ENCODE measurements at regions not wholly inside any gene's neighbourhood (a gene's known extent, or its start where the extent isn't known, plus 50 kb on each side); places are given as distances from the start of the nearest gene placed in this dataset.

- WGBS (ENCODE audit: missing lambda C conversion rate): 4% methylated on average over 3 of the region's 3 CpGs
- no peak for FAIRE-seq
- no peak for ATAC-seq
- H3K4me1 ChIP-seq: no peaks in the 10 kb centered on the region
- H3K9me3 ChIP-seq: no peaks in the 10 kb centered on the region
- TF ChIP-seq FOXS1 (CRISPR knock-in tag; IDR thresholded peaks at IDR 0.05) (no peak), MAFK (IDR thresholded peaks at IDR 0.05; ENCODE audit: partially characterized antibody) (no peak), HDAC2 (IDR thresholded peaks at IDR 0.05) (no peak), CHD4 (IDR thresholded peaks at IDR 0.05; ENCODE audit: borderline replicate concordance) (no peak), RARB (CRISPR knock-in tag; IDR thresholded peaks at IDR 0.05) (no peak), PHF8 (IDR thresholded peaks at IDR 0.05; ENCODE audit: borderline replicate concordance, low read depth) (no peak), POLR2A (IDR thresholded peaks at IDR 0.05; ENCODE audit: low read length) (no peak), ZSCAN20 (CRISPR knock-in tag; IDR thresholded peaks at IDR 0.05) (no peak), TFCP2L1 (CRISPR knock-in tag; IDR thresholded peaks at IDR 0.05) (no peak), ZFP36 (IDR thresholded peaks at IDR 0.05; ENCODE audit: borderline replicate concordance, partially characterized antibody) (no peak), SMC3 (IDR thresholded peaks at IDR 0.05) (no peak), GATA3 (IDR thresholded peaks at IDR 0.05; ENCODE audit: borderline replicate concordance) (no peak), E2F6 (IDR thresholded peaks at IDR 0.05; ENCODE audit: borderline replicate concordance, low read depth) (no peak), RCOR1 (IDR thresholded peaks at IDR 0.05; ENCODE audit: low read depth, low read length) (no peak), EHMT2 (IDR thresholded peaks at IDR 0.05; ENCODE audit: low read depth) (no peak)
- no peak for DNase-seq (ENCODE audit: low read depth in 1 of 2, low spot score in 1 of 2)
- ChIA-PET POLR2A (no interaction called here), CTCF (no interaction called here)
- no peak overlapping the region for H3K4me3 ChIP-seq
- H3K27ac ChIP-seq: no peak overlapping the region
- no peak overlapping the region for H3K4me2 ChIP-seq
Observed at GRCh38 chr10:59513558-59513957, 151.2 kb upstream of the FAM13C start.

GRCh38 chr10:59512951-59513350 is 150.6 kb upstream of the FAM13C start:
- 18% methylated on average over 3 of the region's 3 CpGs for WGBS (ENCODE audit: missing lambda C conversion rate)
- POLR2A ChIA-PET: no interaction called here

GRCh38 chr10:59508956-59509355 is 146.6 kb upstream of the FAM13C start:
- no peaks in the 10 kb centered on the region for H3K9me3 ChIP-seq
- no peak overlapping the region for H3K27ac ChIP-seq
- no peak for FAIRE-seq
- ChIA-PET POLR2A (no interaction called here), CTCF (no interaction called here)
- no peaks in the 10 kb centered on the region for H3K4me1 ChIP-seq
- TF ChIP-seq CBX8 (IDR thresholded peaks at IDR 0.05) (no peak), CHD4 (IDR thresholded peaks at IDR 0.05; ENCODE audit: borderline replicate concordance) (no peak), KDM1A (IDR thresholded peaks at IDR 0.05; ENCODE audit: low read depth) (no peak), MAX (IDR thresholded peaks at IDR 0.05) (no peak), CBX2 (IDR thresholded peaks at IDR 0.05; ENCODE audit: borderline replicate concordance, low read depth) (no peak), HOXB13 (CRISPR knock-in tag; IDR thresholded peaks at IDR 0.05; ENCODE audit: low read depth) (no peak), HOXB5 (CRISPR knock-in tag; IDR thresholded peaks at IDR 0.05) (no peak), CTCF (IDR thresholded peaks at IDR 0.05) (no peak), POLR2A (IDR thresholded peaks at IDR 0.05; ENCODE audit: low read length) (no peak)
- DNase-seq (ENCODE audit: low read depth in 1 of 2, low spot score in 1 of 2): no peak
- no peak overlapping the region for H3K4me3 ChIP-seq
- WGBS (ENCODE audit: missing lambda C conversion rate): 0% methylated on average over 1 of the region's 1 CpG
- ATAC-seq: no peak
- no peak overlapping the region for H3K4me2 ChIP-seq

More at GRCh38 chr10:59512951-59513350, 150.6 kb upstream of the FAM13C start:
- DNase-seq (ENCODE audit: low read depth in 1 of 2, low spot score in 1 of 2): no peak
- TF ChIP-seq EHMT2 (IDR thresholded peaks at IDR 0.05; ENCODE audit: low read depth) (no peak), FOSB (CRISPR knock-in tag; IDR thresholded peaks at IDR 0.05) (no peak), NFE2L2 (conservative IDR thresholded peaks at IDR 0.05; ENCODE audit: low read length) (no peak), SREBF2 (IDR thresholded peaks at IDR 0.05) (no peak), HEYL (CRISPR knock-in tag; IDR thresholded peaks at IDR 0.05) (no peak), PHF8 (IDR thresholded peaks at IDR 0.05; ENCODE audit: borderline replicate concordance, low read depth) (no peak), RFX5 (IDR thresholded peaks at IDR 0.05) (no peak), HOXA7 (CRISPR knock-in tag; IDR thresholded peaks at IDR 0.05) (no peak), RNF2 (IDR thresholded peaks at IDR 0.05; ENCODE audit: borderline replicate concordance, low read depth) (no peak), BHLHE40 (IDR thresholded peaks at IDR 0.05; ENCODE audit: low read depth, low read length) (no peak), E2F6 (IDR thresholded peaks at IDR 0.05; ENCODE audit: borderline replicate concordance, low read depth) (no peak)
- no peaks in the 10 kb centered on the region for H3K4me1 ChIP-seq
- no peak overlapping the region for H3K27ac ChIP-seq
- no peak overlapping the region for H3K4me2 ChIP-seq
- no peak for ATAC-seq
- no peaks in the 10 kb centered on the region for H3K9me3 ChIP-seq
- no peak for FAIRE-seq
- CTCF ChIA-PET: interaction anchor here (0.9 kb wide), 1 partner anchor 15 kb away, joined by 3 read pairs; no protein-coding TSS in a partner anchor
- no peak overlapping the region for H3K4me3 ChIP-seq
